RWPE1 (cell line): ENCODE measurements at regions not wholly inside any gene's neighbourhood (a gene's known extent, or its start where the extent isn't known, plus 50 kb on each side); places are given as distances from the start of the nearest gene placed in this dataset.
"Not testable (repeated sequence)": the region's sequence is repeated elsewhere in the genome, so short reads cannot be mapped to it uniquely, and the experiment has no call there.

Experiments used
- CTCF ChIA-PET: fragments of 350-600 bp; sonication (Branson Sonifier 250); formaldehyde crosslinking; extraction: SDS; loops from one replicate; lab custom pipeline; 2021; lab: Yijun Ruan, JAX
- POLR2A ChIA-PET: fragments of 400-600 bp; formaldehyde crosslinking; extraction: SDS; loops from one replicate; lab custom pipeline; 2020; ENCODE audit warnings: antibody characterized with exemption; ENCODE audit not compliant: low non-redundant PET; lab: Yijun Ruan, JAX
- DNase-seq: peaks from one replicate; pipeline ENCODE4 v3.0.0; 2012; ENCODE audit warnings: low spot score
- H3K27ac ChIP-seq: fragments of 450-650 bp; 2 replicates; pipeline ENCODE4 v1.5.1; 2017
- TF ChIP-seq, protein P1 (sequence below): fragments of 450-650 bp; conservative IDR thresholded peaks from 2 replicates; pipeline ENCODE4 v1.5.1; 2017; ENCODE audit warnings: low read depth, mild to moderate bottlenecking

DNA sequence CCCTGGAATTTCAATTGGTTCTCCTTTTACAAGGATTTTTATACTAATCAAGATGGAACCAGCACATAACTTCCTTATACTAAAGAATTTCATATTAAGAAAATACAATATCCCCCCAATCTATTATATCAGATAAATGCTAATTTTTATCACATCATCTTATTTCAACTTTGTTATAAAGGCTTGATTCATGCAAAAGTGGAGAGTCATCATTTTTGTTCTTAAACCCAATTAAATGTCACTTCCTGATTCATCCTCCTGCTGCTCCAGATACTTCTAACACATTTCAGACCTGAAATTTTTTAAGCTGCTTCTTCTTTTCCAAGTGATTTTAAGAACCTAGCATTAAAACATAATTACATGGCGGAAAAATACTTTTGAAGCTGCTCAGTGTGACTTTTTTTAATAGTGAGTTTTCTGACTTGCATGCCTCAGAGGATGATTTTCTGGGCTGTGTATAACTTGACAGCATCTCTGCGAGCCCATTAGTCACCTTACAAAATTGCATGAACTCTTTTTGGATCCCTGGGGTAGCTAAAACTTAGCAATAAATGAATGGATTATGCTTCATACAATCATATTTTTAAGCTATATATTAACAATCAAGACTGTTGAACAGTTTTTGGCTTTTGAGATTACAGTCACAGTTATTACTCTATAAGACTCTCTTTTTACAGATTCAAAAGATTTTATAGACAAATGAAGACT is 134.1 kb downstream of the ELOVL4 start:
- ChIA-PET POLR2A (no interaction called here), CTCF (interaction anchor here (0.5 to 1.6 kb wide), 4 partner anchors 12 to 116 kb away, joined by 3 to 5 read pairs (median 4); no protein-coding TSS in a partner anchor)
- TF ChIP-seq, protein P1, sequence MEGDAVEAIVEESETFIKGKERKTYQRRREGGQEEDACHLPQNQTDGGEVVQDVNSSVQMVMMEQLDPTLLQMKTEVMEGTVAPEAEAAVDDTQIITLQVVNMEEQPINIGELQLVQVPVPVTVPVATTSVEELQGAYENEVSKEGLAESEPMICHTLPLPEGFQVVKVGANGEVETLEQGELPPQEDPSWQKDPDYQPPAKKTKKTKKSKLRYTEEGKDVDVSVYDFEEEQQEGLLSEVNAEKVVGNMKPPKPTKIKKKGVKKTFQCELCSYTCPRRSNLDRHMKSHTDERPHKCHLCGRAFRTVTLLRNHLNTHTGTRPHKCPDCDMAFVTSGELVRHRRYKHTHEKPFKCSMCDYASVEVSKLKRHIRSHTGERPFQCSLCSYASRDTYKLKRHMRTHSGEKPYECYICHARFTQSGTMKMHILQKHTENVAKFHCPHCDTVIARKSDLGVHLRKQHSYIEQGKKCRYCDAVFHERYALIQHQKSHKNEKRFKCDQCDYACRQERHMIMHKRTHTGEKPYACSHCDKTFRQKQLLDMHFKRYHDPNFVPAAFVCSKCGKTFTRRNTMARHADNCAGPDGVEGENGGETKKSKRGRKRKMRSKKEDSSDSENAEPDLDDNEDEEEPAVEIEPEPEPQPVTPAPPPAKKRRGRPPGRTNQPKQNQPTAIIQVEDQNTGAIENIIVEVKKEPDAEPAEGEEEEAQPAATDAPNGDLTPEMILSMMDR = no peak
- no peak for DNase-seq
- H3K27ac ChIP-seq = no peak overlapping the region

GRCh38 chr6:79812195-79812594 is 135.2 kb downstream of the ELOVL4 start:
- ChIA-PET CTCF (no interaction called here), POLR2A (no interaction called here)
- TF ChIP-seq, protein P1 = no peak
- DNase-seq = no peak
- H3K27ac ChIP-seq = no peak overlapping the region

GRCh38 chr6:79810871-79811270 is 136.5 kb downstream of the ELOVL4 start:
- no peak overlapping the region for H3K27ac ChIP-seq
- ChIA-PET CTCF (no interaction called here), POLR2A (no interaction called here)
- TF ChIP-seq, protein P1 = no peak
- no peak for DNase-seq

- no peak for DNase-seq
- ChIA-PET POLR2A (no interaction called here), CTCF (interaction anchor here (0.6 to 0.9 kb wide), 2 partner anchors 59 to 161 kb away, joined by 3 read pairs; no protein-coding TSS in a partner anchor)
- TF ChIP-seq, protein P1 = no peak
- H3K27ac ChIP-seq = no peak overlapping the region
Observed at GRCh38 chr6:79810185-79810705, 137.1 kb downstream of the ELOVL4 start.

DNA sequence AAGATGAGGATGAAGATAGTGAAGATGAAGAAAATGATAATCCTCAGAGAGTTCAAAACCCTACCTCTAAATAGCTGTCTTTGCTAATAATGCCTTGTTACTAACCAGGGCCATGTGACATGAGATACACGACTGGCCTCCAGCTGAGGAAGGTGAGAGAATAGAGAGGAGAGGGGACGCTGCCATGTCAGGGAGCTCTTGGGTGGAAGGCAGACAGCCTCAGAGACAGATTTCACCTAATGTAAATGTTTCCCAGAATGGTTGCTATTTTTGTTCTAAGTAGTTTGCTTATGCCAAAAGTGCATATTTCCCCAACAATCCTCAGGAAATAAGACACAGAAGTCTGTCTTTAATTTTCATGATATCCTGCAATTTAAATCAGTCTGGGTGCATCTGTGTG is 138.4 kb downstream of the ELOVL4 start:
- POLR2A ChIA-PET = no interaction called here
- TF ChIP-seq, protein P1 = no peak
- no peak for DNase-seq
- no peak overlapping the region for H3K27ac ChIP-seq
- CTCF ChIA-PET = interaction anchor here (0.6 to 0.9 kb wide), 2 partner anchors 31 to 37 kb away, joined by 3 to 5 read pairs; no protein-coding TSS in a partner anchor

DNA sequence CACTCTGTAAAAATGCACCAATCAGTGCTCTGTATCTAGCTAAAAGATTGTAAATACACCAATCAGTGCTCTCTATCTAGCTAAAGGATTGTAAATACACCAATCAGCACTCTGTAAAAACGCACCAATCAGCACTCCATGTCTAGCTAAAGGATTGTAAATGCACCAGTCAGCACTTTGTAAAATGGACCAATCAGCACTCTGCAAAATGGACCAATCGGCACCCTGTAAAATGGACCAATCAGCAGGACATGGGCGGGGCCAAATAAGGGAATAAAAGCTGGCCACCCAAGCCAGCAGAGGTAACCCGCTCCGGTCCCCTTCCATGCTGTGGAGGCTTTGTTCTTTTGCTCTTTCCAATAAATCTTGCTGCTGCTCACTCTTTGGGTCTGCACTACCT is 140.7 kb downstream of the ELOVL4 start:
- CTCF ChIA-PET = interaction anchor here (0.7 kb wide), 1 partner anchor 27 kb away, joined by 3 read pairs; no protein-coding TSS in a partner anchor
- POLR2A ChIA-PET, DNase-seq, H3K27ac ChIP-seq: not testable (repeated sequence)

DNA sequence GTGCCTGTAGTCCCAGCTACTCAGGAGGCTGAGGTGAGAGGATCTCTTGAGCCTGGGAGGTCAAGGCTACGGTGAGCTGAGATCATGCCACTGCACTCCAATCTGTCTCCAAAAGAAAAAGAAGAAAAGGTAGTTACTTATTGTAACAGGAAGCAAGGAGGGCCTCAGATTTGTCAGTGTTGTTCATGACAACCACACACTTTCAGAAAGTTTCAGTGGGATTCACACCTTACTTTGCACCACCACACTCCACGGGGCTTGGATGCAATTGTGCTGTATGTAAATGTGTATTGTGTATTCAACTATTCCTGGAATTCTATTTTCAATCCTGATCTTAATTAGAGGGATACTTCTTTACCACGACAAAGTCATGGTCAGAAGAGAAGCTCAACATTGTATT is 142.6 kb downstream of the ELOVL4 start:
- H3K27ac ChIP-seq = no peak overlapping the region
- CTCF ChIA-PET = no interaction called here
- TF ChIP-seq, protein P1 = no peak
- POLR2A ChIA-PET = no interaction called here
- no peak for DNase-seq
